ENCODE measurements at regions not wholly inside any gene's neighbourhood (a gene's known extent, or its start where the extent isn't known, plus 50 kb on each side); places are given as distances from the start of the nearest gene placed in this dataset.

GRCh38 chr18:78327643-78328042 is 652.0 kb upstream of the SALL3 start:
- TF ChIP-seq CTCF (IDR thresholded peaks at IDR 0.05; ENCODE audit: extremely low read depth, insufficient read depth, missing control alignments): no peak
- no peak for DNase-seq (ENCODE audit: low spot score)
- in situ Hi-C loops (cut with MboI; ENCODE audit: low pct_unique_long_range_greater_than_20kb, low sequenced_read_pairs, unreplicated experiment): no loop called here

- no peak for DNase-seq (ENCODE audit: low spot score)
- TF ChIP-seq CTCF (IDR thresholded peaks at IDR 0.05; ENCODE audit: extremely low read depth, insufficient read depth, missing control alignments): no peak
- in situ Hi-C loops (cut with MboI; ENCODE audit: low pct_unique_long_range_greater_than_20kb, low sequenced_read_pairs, unreplicated experiment): no loop called here
Measured at GRCh38 chr18:78330766-78331165, 648.9 kb upstream of the SALL3 start.

- TF ChIP-seq CTCF (IDR thresholded peaks at IDR 0.05; ENCODE audit: extremely low read depth, insufficient read depth, missing control alignments): no peak
- in situ Hi-C loops (cut with MboI; ENCODE audit: low pct_unique_long_range_greater_than_20kb, low sequenced_read_pairs, unreplicated experiment): no loop called here
- no peak for DNase-seq (ENCODE audit: low spot score)
Measured at GRCh38 chr18:78352910-78353309, 626.7 kb upstream of the SALL3 start.

- no peak for TF ChIP-seq CTCF (IDR thresholded peaks at IDR 0.05; ENCODE audit: extremely low read depth, insufficient read depth, missing control alignments)
- in situ Hi-C loops (cut with MboI; ENCODE audit: low pct_unique_long_range_greater_than_20kb, low sequenced_read_pairs, unreplicated experiment): no loop called here
- DNase-seq (ENCODE audit: low spot score): no peak
Measured at GRCh38 chr18:78362198-78362597, 617.4 kb upstream of the SALL3 start.

GRCh38 chr18:78363556-78364387 is 615.8 kb upstream of the SALL3 start:
- in situ Hi-C loops (cut with MboI; ENCODE audit: low pct_unique_long_range_greater_than_20kb, low sequenced_read_pairs, unreplicated experiment): no loop called here
- no peak for DNase-seq (ENCODE audit: low spot score)
- no peak for TF ChIP-seq CTCF (IDR thresholded peaks at IDR 0.05; ENCODE audit: extremely low read depth, insufficient read depth, missing control alignments)

GRCh38 chr18:78364388-78364960 is 615.1 kb upstream of the SALL3 start:
- in situ Hi-C loops (cut with MboI; ENCODE audit: low pct_unique_long_range_greater_than_20kb, low sequenced_read_pairs, unreplicated experiment): no loop called here
- no peak for TF ChIP-seq CTCF (IDR thresholded peaks at IDR 0.05; ENCODE audit: extremely low read depth, insufficient read depth, missing control alignments)
- no peak for DNase-seq (ENCODE audit: low spot score)
